ENCODE measurements at regions not wholly inside any gene's neighbourhood (a gene's known extent, or its start where the extent isn't known, plus 50 kb on each side); places are given as distances from the start of the nearest gene placed in this dataset.

GRCh38 chr9:6152788-6153187 lies 62.8 kb upstream of the IL33 start:
- TF ChIP-seq, protein P1, sequence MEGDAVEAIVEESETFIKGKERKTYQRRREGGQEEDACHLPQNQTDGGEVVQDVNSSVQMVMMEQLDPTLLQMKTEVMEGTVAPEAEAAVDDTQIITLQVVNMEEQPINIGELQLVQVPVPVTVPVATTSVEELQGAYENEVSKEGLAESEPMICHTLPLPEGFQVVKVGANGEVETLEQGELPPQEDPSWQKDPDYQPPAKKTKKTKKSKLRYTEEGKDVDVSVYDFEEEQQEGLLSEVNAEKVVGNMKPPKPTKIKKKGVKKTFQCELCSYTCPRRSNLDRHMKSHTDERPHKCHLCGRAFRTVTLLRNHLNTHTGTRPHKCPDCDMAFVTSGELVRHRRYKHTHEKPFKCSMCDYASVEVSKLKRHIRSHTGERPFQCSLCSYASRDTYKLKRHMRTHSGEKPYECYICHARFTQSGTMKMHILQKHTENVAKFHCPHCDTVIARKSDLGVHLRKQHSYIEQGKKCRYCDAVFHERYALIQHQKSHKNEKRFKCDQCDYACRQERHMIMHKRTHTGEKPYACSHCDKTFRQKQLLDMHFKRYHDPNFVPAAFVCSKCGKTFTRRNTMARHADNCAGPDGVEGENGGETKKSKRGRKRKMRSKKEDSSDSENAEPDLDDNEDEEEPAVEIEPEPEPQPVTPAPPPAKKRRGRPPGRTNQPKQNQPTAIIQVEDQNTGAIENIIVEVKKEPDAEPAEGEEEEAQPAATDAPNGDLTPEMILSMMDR (IDR thresholded peaks at IDR 0.05), result no peak
- no peak for TF ChIP-seq EZH2 (IDR thresholded peaks at IDR 0.05; ENCODE audit: borderline replicate concordance, insufficient read depth, low read depth, low read length, poor library complexity, severe bottlenecking)

Measured in B cell (primary cell).